Panc1 (cell line): ENCODE measurements at regions not wholly inside any gene's neighbourhood (a gene's known extent, or its start where the extent isn't known, plus 50 kb on each side); places are given as distances from the start of the nearest gene placed in this dataset.

Experiments
- ATAC-seq: fragments of 200-7000 bp; cut with Tn5 transposase; 2 replicates; pipeline ENCODE4 v1.9.1; 2020; ENCODE audit warnings: mild to moderate bottlenecking, moderate library complexity
- BruUV-seq: library from RNA; stranded (reverse); fragments of 400-500 nt; replicated peaks from 2 replicates; lab custom pipeline; 2021; lab: Mats Ljungman, UMichigan
- CTCF ChIA-PET: fragments of 300-600 bp; sonication (Branson Sonifier 250); formaldehyde crosslinking; loops from one replicate; lab custom pipeline; 2022; ENCODE audit warnings: antibody characterized with exemption; lab: Charles Lee
- POLR2A ChIA-PET: fragments of 300-600 bp; sonication (Branson Sonifier 250); formaldehyde crosslinking; loops from one replicate; lab custom pipeline; 2022; ENCODE audit warnings: antibody characterized with exemption; lab: Charles Lee
- DNase-seq: peaks from one replicate; pipeline ENCODE4 v3.0.0-alpha.2; 2010; ENCODE audit warnings: low read depth, low spot score
- H3K27ac ChIP-seq: 2 replicates; pipeline ENCODE4 v1.5.1; 2011; ENCODE audit warnings: mild to moderate bottlenecking, low read length, inconsistent platforms
- H3K27me3 ChIP-seq: fragments of 200-500 bp; sonication (Bioruptor generic); 2 replicates; pipeline ENCODE4 v1.6.0; 2014; ENCODE audit warnings: low read length, inconsistent platforms; ENCODE audit not compliant: control insufficient read depth, insufficient read depth
- H3K36me3 ChIP-seq: fragments of 200-500 bp; sonication (Bioruptor generic); 2 replicates; pipeline ENCODE4 v1.5.1; 2014; ENCODE audit warnings: inconsistent platforms, mild to moderate bottlenecking, low read length, moderate library complexity; ENCODE audit not compliant: control insufficient read depth, insufficient read depth
- H3K4me1 ChIP-seq: 2 replicates; pipeline ENCODE4 v1.5.1; 2011; ENCODE audit warnings: inconsistent platforms, mild to moderate bottlenecking, low read length, moderate library complexity; ENCODE audit not compliant: control insufficient read depth, insufficient read depth
- H3K4me3 ChIP-seq, 2 experiments: 2 replicates each; pipeline ENCODE4 v1.5.1; 2011 to 2012; ENCODE audit warnings: low read depth in 2 of 2, low read length in 2 of 2, mild to moderate bottlenecking in 2 of 2, inconsistent platforms in 1 of 2, moderate library complexity in 1 of 2
- H3K9me3 ChIP-seq: fragments of 200-500 bp; sonication (Bioruptor generic); 2 replicates; pipeline ENCODE4 v1.5.1; 2014; ENCODE audit warnings: low read depth, mild to moderate bottlenecking, inconsistent platforms, low read length, moderate library complexity; ENCODE audit not compliant: control insufficient read depth, insufficient read depth
- CTCF ChIP-seq: fragments of 450-650 bp; IDR thresholded peaks from 2 replicates; pipeline ENCODE4 v1.5.1; 2017; ENCODE audit warnings: mild to moderate bottlenecking
- POLR2AphosphoS5 ChIP-seq: IDR thresholded peaks from 2 replicates; pipeline ENCODE4 v1.6.1; 2012; ENCODE audit warnings: mild to moderate bottlenecking, low read depth, low read length, moderate library complexity
- SIN3A ChIP-seq: IDR thresholded peaks from 2 replicates; pipeline ENCODE4 v1.6.1; 2012; ENCODE audit warnings: low read depth, mild to moderate bottlenecking, low read length, moderate library complexity, borderline replicate concordance; ENCODE audit not compliant: insufficient read depth
- TCF7L2 ChIP-seq: IDR thresholded peaks from 2 replicates; pipeline ENCODE4 v1.6.1; 2011; ENCODE audit warnings: mild to moderate bottlenecking, low read depth, low read length, inconsistent platforms
- in situ Hi-C: cut with HindIII; loops from 2 replicates; pipeline ENCODE4 v1.10.0; 2016; ENCODE audit warnings: low sequenced_read_pairs, low pct_unique_long_range_greater_than_20kb
- intact Hi-C: fragments of 100-400 bp; cut with micrococcal nuclease; formaldehyde crosslinking; loops from one replicate; pipeline ENCODE4 v1.10.0; 2022; ENCODE audit not compliant: unreplicated experiment
- TF ChIP-seq, protein P1 (sequence below), 2 experiments: IDR thresholded peaks; 2 replicates each; pipeline ENCODE4 v1.6.1; 2011 to 2012; ENCODE audit warnings: low read depth in 2 of 2, control low read depth in 1 of 2, low read length in 1 of 2, mild to moderate bottlenecking in 1 of 2, moderate library complexity in 1 of 2; ENCODE audit not compliant: insufficient read depth in 1 of 2

DNA sequence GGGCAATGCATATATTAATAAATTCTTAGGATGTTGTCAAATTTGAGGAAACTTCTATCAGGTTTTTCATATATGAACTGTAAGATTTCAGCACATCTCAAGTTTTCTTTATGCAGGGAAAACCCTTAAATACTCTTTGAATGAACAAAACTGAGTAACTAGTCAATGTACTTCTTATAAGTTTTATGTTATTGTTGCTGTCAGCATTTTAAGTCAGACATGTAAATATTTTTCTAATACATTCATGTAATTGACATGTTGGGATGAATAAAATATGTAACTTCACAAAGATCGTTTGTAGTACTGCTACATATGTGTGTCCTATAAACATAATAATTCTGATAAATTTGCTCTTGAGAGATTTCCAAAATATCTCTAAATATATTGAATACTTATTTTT is 109.6 kb downstream of the BMP4 start:
- no peaks in the 10 kb centered on the region for H3K4me1 ChIP-seq
- no peak for DNase-seq
- intact Hi-C loops (no loop called here), in situ Hi-C loops (no loop called here)
- no peaks in the 10 kb centered on the region for H3K36me3 ChIP-seq
- no peak for ATAC-seq
- ChIA-PET CTCF (no interaction called here), POLR2A (no interaction called here)
- H3K9me3 ChIP-seq = no peaks in the 10 kb centered on the region
- TF ChIP-seq CTCF (no peak), POLR2AphosphoS5 (no peak), SIN3A (no peak), TCF7L2 (no peak)
- TF ChIP-seq, protein P1, sequence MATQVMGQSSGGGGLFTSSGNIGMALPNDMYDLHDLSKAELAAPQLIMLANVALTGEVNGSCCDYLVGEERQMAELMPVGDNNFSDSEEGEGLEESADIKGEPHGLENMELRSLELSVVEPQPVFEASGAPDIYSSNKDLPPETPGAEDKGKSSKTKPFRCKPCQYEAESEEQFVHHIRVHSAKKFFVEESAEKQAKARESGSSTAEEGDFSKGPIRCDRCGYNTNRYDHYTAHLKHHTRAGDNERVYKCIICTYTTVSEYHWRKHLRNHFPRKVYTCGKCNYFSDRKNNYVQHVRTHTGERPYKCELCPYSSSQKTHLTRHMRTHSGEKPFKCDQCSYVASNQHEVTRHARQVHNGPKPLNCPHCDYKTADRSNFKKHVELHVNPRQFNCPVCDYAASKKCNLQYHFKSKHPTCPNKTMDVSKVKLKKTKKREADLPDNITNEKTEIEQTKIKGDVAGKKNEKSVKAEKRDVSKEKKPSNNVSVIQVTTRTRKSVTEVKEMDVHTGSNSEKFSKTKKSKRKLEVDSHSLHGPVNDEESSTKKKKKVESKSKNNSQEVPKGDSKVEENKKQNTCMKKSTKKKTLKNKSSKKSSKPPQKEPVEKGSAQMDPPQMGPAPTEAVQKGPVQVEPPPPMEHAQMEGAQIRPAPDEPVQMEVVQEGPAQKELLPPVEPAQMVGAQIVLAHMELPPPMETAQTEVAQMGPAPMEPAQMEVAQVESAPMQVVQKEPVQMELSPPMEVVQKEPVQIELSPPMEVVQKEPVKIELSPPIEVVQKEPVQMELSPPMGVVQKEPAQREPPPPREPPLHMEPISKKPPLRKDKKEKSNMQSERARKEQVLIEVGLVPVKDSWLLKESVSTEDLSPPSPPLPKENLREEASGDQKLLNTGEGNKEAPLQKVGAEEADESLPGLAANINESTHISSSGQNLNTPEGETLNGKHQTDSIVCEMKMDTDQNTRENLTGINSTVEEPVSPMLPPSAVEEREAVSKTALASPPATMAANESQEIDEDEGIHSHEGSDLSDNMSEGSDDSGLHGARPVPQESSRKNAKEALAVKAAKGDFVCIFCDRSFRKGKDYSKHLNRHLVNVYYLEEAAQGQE (IDR thresholded peaks at IDR 0.05; ENCODE audit: insufficient read depth in 1 of 2, low read depth in 2 of 2, low read length in 1 of 2) = no peak
- H3K27me3 ChIP-seq = no peaks in the 10 kb centered on the region
- no peak overlapping the region for H3K4me3 ChIP-seq
- H3K27ac ChIP-seq = no peak overlapping the region
- BruUV-seq = no TSS peak

- POLR2A ChIA-PET = no interaction called here
- no peaks in the 10 kb centered on the region for H3K4me1 ChIP-seq
- no peak overlapping the region for H3K27ac ChIP-seq
Measured at GRCh38 chr14:53845813-53846693, 110.6 kb downstream of the BMP4 start.

More at GRCh38 chr14:53845813-53846693, 110.6 kb downstream of the BMP4 start:
- H3K4me3 ChIP-seq = no peak overlapping the region
- H3K27me3 ChIP-seq = no peaks in the 10 kb centered on the region
- CTCF ChIA-PET = no interaction called here
- H3K36me3 ChIP-seq = no peaks in the 10 kb centered on the region
- BruUV-seq = no TSS peak
- intact Hi-C loops = no loop called here
- ATAC-seq (no peak), DNase-seq (no peak)
- in situ Hi-C loops = no loop called here
- TF ChIP-seq, protein P1 (IDR thresholded peaks at IDR 0.05; ENCODE audit: insufficient read depth in 1 of 2, low read depth in 2 of 2, low read length in 1 of 2) = no peak
- no peak for TF ChIP-seq SIN3A
- no peak for TF ChIP-seq TCF7L2
- TF ChIP-seq CTCF = no peak
- TF ChIP-seq POLR2AphosphoS5 = no peak
- no peaks in the 10 kb centered on the region for H3K9me3 ChIP-seq
